ENCODE measurements at regions not wholly inside any gene's neighbourhood (a gene's known extent, or its start where the extent isn't known, plus 50 kb on each side); places are given as distances from the start of the nearest gene placed in this dataset.
"Not testable (repeated sequence)": the region's sequence is repeated elsewhere in the genome, so short reads cannot be mapped to it uniquely, and the experiment has no call there.

DNA sequence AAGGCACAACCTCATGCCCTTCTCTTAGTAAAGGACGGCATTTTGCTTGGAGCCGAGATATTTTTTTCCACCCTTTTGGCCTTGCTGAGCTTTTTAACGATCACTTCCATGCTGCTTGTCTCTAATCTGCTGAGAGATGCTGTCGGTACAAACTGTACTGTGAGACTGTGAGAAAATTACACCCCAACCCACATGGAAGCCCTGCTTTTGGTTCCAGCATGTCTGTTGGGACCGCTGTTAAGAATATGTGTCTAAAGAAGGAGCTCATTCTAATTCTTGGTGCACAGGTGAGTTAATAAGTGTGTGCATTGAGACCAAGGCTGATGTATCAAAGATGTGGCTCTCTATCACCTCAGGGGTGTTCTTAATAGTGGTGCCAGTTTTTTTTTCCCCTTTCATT is 304.5 kb upstream of the MAP3K7 start:
- ChIA-PET CTCF (no interaction called here), POLR2A (no interaction called here)
- DNase-seq = no peak
- Mint-ChIP-seq H3K36me3 (ENCODE audit: low read depth) (no peaks in the 10 kb centered on the region), H3K27ac (no peak overlapping the region), H3K4me3 (no peak overlapping the region), H3K9me3 (no peaks in the 10 kb centered on the region), H3K27me3 (peaks cover 2% of the 10 kb centered on the region), H3K4me1 (ENCODE audit: low read depth) (no peaks in the 10 kb centered on the region)
- intact Hi-C loops (cut with micrococcal nuclease) = no loop called here
- ATAC-seq = no peak
- TF ChIP-seq, protein P1, sequence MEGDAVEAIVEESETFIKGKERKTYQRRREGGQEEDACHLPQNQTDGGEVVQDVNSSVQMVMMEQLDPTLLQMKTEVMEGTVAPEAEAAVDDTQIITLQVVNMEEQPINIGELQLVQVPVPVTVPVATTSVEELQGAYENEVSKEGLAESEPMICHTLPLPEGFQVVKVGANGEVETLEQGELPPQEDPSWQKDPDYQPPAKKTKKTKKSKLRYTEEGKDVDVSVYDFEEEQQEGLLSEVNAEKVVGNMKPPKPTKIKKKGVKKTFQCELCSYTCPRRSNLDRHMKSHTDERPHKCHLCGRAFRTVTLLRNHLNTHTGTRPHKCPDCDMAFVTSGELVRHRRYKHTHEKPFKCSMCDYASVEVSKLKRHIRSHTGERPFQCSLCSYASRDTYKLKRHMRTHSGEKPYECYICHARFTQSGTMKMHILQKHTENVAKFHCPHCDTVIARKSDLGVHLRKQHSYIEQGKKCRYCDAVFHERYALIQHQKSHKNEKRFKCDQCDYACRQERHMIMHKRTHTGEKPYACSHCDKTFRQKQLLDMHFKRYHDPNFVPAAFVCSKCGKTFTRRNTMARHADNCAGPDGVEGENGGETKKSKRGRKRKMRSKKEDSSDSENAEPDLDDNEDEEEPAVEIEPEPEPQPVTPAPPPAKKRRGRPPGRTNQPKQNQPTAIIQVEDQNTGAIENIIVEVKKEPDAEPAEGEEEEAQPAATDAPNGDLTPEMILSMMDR (IDR thresholded peaks at IDR 0.05) = no peak

DNA sequence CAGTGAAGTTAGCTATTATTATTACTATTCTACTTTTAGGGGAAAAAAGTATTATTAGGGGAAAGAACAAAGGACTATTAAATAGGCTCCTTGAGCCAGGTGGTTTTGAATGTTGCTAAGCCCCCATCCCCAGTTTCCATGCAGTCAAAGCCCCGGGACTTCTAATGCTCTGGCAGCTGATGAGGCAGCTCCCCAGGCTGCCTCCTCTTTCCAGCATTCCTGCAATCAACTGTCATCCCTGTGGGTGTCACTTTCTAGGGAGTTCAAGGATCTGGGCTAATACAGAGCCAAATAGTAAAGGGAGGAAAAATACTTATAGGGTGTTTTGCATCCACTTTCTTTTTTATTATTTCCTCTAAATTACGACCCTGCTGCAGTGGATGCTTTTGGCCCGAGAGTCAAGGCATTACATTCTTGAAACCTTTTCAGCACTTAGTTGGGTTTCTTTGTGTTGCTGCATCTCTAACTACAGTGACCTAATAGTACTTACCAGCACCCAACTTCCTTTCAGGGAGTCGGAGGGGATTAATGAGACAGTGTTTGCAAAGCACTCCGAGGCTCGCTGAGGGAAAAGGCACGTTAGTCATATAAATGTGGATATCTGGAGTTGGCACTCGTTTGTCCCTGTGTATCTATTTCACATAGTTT is 303.9 kb upstream of the MAP3K7 start:
- Mint-ChIP-seq H3K27ac (no peak overlapping the region), H3K4me1 (ENCODE audit: low read depth) (no peaks in the 10 kb centered on the region), H3K9me3 (no peaks in the 10 kb centered on the region), H3K4me3 (no peak overlapping the region), H3K27me3 (peaks cover 3% of the 10 kb centered on the region), H3K36me3 (ENCODE audit: low read depth) (no peaks in the 10 kb centered on the region)
- TF ChIP-seq, protein P1 (IDR thresholded peaks at IDR 0.05) = no peak
- no peak for ATAC-seq
- intact Hi-C loops (cut with micrococcal nuclease) = no loop called here
- CTCF ChIA-PET = no interaction called here
- POLR2A ChIA-PET = no interaction called here
- DNase-seq = no peak

DNA sequence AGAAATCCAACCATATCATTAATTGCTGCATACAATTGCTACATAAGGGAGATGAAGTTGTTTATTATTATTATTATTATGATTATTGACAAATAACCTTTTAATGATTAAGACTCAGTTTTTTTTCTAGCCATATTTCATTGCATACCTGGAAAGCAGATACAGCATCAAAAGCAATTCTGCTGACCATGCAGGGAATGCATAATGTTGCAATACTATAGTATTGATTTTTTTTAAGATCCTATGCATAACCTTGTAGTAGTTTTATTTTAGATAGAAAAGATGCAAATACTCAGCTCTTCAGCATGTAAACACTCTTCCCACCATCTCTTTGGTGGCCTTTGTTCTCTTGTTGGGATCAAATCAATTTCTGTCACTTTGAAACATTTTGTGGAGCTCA is 300.9 kb upstream of the MAP3K7 start:
- no peaks in the 10 kb centered on the region for H3K4me1 Mint-ChIP-seq (ENCODE audit: low read depth)
- H3K9me3 Mint-ChIP-seq = peaks cover 4% of the 10 kb centered on the region
- no peak overlapping the region for H3K27ac Mint-ChIP-seq
- ATAC-seq = no peak
- DNase-seq = no peak
- peaks cover 3% of the 10 kb centered on the region for H3K27me3 Mint-ChIP-seq
- intact Hi-C loops (cut with micrococcal nuclease) = no loop called here
- TF ChIP-seq, protein P1 (IDR thresholded peaks at IDR 0.05) = no peak
- H3K4me3 Mint-ChIP-seq = no peak overlapping the region
- no peaks in the 10 kb centered on the region for H3K36me3 Mint-ChIP-seq (ENCODE audit: low read depth)
- CTCF ChIA-PET = no interaction called here
- POLR2A ChIA-PET = no interaction called here

DNA sequence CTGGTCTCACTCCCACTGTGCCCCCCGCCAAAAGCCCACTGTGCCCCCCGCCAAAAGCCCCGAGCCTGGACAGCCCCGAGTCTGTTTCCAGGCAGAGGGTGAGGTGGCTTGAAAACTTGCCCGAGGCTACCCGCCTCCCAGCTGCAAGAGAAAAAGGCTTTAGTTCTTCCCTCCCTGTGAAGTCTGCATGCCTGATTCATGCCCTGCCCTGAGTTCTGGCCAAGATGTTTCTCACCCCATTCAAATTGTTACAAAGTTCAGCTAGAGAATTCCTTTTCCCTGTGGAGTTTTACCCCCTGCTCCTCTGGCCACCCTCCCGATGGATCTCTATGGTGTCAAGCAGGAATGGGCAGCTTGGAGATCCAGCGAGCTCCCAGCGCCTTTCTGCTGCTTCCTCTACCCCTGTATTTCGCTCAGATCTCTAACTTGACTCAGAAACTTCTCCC is 298.8 kb upstream of the MAP3K7 start:
- DNase-seq = no peak
- H3K4me3 Mint-ChIP-seq = no peak overlapping the region

DNA sequence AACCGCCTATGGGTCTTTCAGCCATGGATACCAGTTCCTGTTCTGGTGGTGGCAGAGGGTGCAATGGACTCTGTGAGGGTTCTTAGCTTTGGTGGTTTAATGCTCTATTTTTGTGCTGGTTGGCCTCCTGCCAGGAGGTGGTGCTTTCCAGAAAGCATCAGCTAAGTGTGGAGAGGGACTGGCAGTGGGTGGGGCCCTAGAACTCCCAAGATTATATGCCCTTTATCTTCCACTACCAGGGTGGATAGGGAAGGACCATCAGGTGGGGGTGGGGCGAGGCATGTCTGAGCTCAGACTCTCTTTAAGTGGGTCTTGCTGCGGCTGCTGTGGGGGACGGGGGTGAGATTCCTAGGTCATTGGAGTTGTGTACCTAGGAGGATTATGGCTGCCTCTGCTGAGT is 298.3 kb upstream of the MAP3K7 start:
- CTCF ChIA-PET = interaction anchor here (1.0 kb wide), 1 partner anchor 55 kb away, joined by 3 read pairs; no protein-coding TSS in a partner anchor
- intact Hi-C loops (cut with micrococcal nuclease) = not testable (repeated sequence)

More for the DNA sequence above, 298.8 kb upstream of the MAP3K7 start:
- Mint-ChIP-seq H3K27ac (no peak overlapping the region), H3K4me1 (ENCODE audit: low read depth) (no peaks in the 10 kb centered on the region), H3K36me3 (ENCODE audit: low read depth) (no peaks in the 10 kb centered on the region), H3K9me3 (peaks cover 6% of the 10 kb centered on the region), H3K27me3 (peaks cover 3% of the 10 kb centered on the region)
- ChIA-PET CTCF (interaction anchor here (1.0 kb wide), 1 partner anchor 55 kb away, joined by 3 read pairs; no protein-coding TSS in a partner anchor), POLR2A (no interaction called here)
- intact Hi-C loops (cut with micrococcal nuclease) = no loop called here
- TF ChIP-seq, protein P1 (IDR thresholded peaks at IDR 0.05) = no peak
- no peak for ATAC-seq

More for the DNA sequence above, 298.3 kb upstream of the MAP3K7 start:
- H3K4me3 Mint-ChIP-seq; H3K4me1 Mint-ChIP-seq (ENCODE audit: low read depth); DNase-seq; ATAC-seq; H3K36me3 Mint-ChIP-seq (ENCODE audit: low read depth); H3K27me3 Mint-ChIP-seq; H3K9me3 Mint-ChIP-seq; H3K27ac Mint-ChIP-seq; POLR2A ChIA-PET: not testable (repeated sequence)

Data from activated CD8-positive, alpha-beta T cell treated with anti-CD3 and anti-CD28 coated beads for 36 hours (primary cell).